ENCODE measurements at regions not wholly inside any gene's neighbourhood (a gene's known extent, or its start where the extent isn't known, plus 50 kb on each side); places are given as distances from the start of the nearest gene placed in this dataset.
"Not testable (repeated sequence)": the region's sequence is repeated elsewhere in the genome, so short reads cannot be mapped to it uniquely, and the experiment has no call there.

DNA sequence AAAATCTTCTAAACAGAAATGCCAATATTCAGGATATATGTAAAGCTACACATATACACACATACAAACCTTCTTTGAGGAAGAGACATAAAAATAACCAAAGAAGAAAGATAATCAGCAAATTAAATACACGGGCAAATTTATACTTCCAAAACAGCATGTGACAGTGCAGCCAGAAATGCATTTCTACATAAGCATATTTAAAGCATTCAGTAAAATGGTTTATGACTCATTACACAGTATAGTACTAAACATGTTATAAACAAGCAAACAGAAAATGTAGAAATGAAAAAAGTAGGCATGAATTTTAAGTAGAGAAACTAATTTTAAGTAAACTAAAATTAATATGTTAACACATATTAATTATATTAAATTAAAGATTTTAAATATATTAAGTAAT lies 1717.2 kb downstream of the OTOL1 start:
- DNase-seq (ENCODE audit: low read depth): no peak

- DNase-seq (ENCODE audit: low read depth): no peak
These were observed 1700.3 kb downstream of the OTOL1 start for GRCh38 chr3:163196815-163197374.

- no peak for DNase-seq (ENCODE audit: low read depth)
These were observed 1699.6 kb downstream of the OTOL1 start for GRCh38 chr3:163196245-163196644.

DNA sequence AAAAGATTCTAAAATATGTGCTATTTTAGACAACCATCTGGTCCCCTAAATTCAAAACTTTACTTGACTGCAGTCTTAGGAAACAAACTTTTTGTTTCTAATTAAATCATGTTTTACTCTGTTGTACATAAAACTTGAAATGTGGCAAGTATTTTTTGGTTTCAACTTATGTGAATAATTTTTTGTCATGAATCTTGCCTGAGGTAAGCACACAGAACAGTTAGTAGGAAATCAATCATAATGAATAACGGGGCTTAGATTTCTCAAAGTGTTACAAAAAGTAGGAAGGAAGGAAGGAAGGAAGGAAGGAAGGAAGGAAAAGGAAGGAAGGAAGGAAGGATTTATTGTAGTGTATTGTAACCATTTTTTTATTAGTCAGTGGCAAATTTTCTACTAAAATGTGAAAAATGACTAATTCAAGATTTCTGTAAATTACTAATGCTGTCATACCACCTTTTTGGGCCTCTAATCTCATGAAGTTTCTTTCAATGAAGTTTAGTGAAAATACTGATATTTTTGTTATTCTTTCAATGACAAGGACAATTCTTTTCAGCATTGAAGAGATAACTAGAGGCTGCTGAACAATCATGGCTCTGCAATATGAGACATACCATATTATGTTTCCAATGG lies 1689.2 kb downstream of the OTOL1 start:
- DNase-seq (ENCODE audit: low read depth): no peak

GRCh38 chr3:163175970-163176369 lies 1679.4 kb downstream of the OTOL1 start:
- no peak for DNase-seq (ENCODE audit: low read depth)

DNA sequence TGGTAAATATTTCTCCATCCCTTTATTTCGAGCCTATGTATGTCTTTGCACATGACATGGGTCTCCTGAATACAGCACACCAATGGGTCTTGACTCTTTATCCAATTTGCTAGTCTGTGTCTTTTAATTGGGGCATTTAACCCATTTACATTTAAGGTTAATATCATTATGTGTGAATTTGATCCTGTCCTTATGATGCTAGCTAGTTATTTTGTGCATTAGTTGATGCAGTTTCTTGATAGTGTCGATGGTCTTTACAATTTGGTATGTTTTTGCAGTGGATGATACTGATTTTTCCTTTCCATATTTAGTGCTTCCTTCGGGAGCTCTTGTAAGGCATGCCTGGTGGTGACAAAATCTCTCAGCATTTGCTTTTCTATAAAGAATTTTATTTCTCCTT lies 1675.9 kb downstream of the OTOL1 start:
- DNase-seq (ENCODE audit: low read depth): not testable (repeated sequence)

DNA sequence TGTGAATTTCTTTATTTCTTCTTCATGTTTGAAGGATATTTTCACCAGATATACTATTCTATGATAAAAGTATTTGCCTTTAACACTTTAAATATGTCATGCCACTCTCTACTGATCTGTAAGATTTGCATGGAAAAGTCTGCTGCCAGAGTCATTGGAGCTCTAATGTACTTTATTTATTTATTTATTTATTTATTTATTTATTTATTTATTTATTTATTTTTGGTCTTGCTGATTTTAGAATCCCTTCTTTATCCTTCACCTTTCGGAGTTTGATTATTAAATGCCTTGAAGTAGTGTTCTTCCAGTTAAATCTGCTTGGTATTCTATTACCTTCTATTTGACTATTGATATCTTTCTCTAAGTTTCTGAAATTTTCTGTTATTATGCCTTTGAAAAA lies 1669.6 kb downstream of the OTOL1 start:
- no peak for DNase-seq (ENCODE audit: low read depth)

DNA sequence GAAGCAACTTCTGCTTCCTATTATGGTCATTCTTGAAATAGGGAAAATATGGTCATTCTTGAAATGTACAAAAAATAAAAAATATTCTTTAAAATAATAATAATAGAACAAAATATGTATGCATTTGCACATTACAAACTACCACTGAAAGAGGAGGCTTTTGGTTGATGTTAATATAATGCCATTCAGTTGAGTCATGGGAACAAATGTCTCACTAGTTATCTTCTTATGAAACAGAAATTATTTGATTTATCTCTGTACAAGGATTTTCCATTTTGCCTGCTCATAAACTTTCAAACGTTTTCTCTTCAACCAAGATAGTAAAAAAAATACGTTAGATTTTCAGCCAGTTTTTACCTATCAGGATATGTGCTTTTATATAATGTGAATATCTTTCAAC lies 1662.7 kb downstream of the OTOL1 start:
- DNase-seq (ENCODE audit: low read depth): no peak

DNA sequence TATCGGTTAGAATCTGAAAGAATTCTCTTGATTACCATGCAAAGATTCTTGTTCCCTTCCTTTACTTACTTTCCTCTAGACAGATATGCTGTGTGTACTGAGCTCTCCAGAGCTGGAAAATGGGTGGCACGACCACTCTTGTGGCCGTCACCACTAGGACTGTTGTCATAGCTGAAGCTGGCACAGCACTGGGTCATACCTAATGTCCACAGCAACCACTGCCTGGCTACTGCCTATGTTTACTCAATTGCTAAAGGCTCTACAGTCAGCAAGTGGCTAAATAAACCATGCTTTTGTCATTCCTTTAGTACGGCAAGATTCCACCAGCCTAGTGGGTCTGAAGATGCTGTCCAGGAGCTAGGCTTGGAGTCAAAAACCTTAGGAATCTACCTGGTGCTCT lies 1643.0 kb downstream of the OTOL1 start:
- DNase-seq (ENCODE audit: low read depth): no peak

GRCh38 chr3:163138258-163138657 lies 1641.7 kb downstream of the OTOL1 start:
- no peak for DNase-seq (ENCODE audit: low read depth)

DNA sequence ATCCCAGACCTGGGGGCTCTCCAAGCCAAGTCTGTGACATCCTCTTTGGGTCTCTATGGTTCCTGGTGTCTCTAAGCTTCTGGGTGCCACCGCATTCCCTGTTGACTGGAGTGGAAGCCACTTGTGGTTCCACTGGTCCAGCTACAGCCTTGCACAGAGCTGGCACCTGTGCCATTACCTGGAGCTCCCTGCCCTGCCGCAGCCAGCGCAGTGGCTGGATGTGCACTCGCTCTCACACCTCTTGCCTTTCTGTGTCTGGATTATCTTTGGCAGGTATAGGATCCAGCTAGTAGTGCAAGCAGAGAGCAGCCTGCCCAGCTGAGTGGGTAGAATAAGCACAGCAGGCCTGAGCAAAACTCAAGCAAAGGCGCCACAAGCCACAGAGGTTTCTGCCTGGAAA lies 1635.5 kb downstream of the OTOL1 start:
- no peak for DNase-seq (ENCODE audit: low read depth)

DNA sequence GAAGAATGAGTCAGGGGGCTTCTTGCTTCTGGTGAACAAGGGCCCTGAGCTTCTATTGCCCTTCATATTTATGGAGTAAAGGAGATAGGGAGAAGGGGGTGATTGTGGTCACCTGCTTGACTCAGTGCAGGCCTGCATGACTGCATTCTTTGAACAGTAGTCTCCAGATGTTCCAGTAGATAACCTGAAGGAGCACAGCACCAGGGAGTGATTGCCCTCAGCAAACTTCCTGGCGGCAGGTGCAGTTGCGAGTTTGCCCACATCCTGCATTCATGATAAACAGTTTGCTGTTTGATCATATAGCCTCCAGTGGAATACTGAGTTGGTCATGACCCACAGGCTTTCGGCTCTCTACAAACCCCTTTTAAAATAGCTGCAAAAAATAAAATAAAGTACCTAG lies 1632.7 kb downstream of the OTOL1 start:
- DNase-seq (ENCODE audit: low read depth): no peak

DNA sequence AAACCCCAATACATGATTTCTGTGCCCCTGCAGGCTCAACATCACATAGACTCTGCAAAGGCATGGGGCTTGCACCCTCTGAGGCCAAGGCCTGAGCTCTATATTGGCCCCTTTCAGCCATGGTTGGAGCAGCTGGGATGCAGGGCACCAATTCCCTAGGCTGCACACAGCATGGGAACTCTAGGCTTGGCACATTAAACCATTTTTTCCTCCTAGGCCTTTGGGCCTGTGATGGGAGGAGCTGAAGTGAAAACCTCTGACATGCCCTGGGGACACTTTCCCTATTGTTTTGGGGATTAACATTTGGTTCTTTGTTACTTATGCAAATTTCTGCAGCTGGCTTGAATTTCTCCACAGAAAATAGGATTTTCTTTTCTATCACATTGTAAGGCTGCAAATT lies 1629.5 kb downstream of the OTOL1 start:
- no peak for DNase-seq (ENCODE audit: low read depth)

All from Daoy (cell line).